Islet of Langerhans (tissue), 1 donor: ENCODE measurements at regions not wholly inside any gene's neighbourhood (a gene's known extent, or its start where the extent isn't known, plus 50 kb on each side); places are given as distances from the start of the nearest gene placed in this dataset.

ENCODE experiments used
- FAIRE-seq: peaks from one replicate; lab custom pipeline; 2011; peaks lifted over from hg19 to GRCh38; lab: Jason Lieb, UNC

DNA sequence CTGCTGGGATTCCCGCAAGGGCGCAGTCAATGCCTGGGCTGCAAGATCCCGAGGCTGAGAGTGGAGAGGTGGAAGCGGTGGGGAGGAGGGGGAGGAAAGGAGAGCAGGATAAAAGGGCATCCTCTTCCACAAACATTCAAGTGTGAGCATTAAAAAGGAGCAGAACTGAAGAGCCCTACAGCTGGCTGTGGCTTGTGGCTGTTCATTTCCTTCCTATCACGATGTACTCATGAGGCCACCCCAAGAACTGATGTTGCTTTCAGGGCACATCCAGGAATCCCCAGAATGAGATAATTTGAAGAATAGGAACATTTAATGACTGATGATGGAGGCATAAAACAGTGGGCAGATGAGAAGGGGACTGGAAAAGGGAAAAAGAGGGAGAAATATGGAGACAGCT is 230.8 kb upstream of the SMIM21 start:
- FAIRE-seq = no peak

DNA sequence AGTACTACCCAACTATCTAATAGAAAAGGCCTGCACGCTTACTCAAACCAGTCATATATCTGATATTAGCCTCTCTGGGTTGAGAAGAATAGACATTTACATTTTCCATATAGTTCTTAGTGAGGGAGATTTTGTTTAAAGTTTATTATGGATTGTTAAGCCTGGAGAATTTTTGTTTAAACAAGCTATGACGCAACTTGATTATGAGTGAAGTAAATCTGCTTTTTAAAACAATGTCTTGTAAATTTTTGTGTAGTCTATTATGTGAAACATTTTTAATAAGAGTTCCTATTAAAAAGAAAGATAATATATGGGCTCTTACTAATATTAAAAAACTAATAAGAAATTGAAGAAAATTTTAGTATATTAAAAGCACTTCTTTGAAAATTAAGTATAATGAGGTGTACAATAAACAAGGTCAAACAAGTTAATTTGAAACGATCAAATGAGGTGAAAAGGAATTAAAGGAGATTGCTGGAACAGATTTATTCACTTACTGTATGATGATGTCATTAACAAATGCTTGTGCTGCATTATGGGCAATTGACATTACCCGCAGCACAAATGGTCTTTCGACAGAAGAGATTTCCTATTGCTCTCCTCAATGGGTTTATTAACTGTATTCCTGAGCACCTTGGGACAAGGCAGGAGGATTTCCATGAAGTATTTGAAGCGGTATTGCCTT is 229.2 kb upstream of the SMIM21 start:
- FAIRE-seq = no peak

DNA sequence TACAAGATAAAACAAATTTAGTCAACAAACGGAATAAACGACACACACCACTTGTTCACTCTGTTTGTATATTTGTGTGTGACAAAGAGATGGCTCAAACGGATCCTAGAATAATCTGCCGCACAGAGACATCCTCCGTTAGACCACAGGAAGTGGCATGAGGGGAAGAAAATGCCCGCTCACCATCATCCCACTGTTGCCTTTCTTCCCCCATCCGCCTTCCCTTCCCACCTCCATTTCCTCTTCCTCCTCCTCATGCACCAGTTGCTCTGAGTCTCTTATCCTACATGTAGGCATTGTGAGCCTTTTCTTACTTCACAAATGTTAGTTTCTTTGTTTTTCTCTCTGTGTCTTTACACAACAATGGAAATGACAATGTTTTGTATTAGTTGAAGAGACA is 228.5 kb upstream of the SMIM21 start:
- no peak for FAIRE-seq

DNA sequence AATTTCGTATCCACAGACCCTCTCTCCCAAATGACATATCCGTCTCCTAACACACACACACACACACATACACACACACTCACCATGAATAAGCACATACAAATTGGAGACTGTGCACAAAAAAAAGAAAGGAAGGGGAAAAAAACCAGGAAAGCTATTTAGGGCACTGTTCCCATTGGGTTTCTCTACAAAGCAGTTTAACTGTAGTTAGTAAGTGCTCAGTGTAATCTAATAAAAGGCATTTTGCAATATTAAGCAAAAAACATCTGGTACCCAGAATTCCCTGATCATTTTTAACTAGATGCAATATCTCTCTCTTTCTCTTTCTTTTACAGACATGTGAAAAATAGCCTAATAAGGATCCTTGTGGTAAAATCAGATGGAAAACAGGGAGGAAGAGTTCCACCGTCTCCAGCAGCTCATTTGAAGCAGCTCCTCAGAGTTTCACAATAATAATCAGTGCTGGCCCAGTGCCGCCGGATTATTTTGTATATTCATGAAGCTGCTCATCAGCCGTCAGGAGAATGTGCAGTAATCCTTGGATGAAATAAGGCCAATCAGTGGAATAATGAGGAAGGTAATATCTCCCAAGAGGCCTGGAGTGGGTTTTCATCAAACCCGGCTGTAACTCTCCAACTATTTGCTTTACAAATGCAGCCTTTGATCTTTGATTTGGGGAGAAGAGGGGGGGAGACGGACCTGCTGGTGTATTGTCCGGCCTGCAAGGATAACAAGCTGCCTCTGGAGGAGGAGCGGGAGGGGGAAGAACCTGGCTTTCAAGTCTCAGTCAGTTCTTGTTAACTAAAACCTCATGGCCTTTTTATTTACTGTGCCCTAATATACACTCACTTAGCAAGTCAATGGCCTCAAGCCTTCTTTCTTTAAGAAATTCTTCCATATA is 227.6 kb upstream of the SMIM21 start:
- FAIRE-seq = no peak

DNA sequence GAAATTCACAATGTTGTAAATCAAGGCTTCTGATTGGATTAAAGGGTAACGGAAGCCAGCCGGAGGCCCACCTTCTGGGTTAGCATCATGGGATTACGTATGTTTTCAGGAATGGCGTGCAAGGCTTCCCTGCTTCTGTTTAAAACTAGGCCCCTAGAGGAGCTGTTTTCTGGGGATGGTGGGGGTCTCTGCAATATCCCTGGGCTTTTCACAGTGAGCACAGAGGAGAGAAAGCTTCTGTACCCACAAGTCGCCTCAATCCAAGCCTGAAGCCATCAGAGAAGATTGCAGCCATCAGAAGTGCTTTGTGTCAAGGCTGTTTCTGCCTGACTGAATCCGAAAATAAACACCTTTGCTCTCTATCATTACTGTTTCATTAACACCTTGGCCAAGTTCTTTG is 226.9 kb upstream of the SMIM21 start:
- no peak for FAIRE-seq

DNA sequence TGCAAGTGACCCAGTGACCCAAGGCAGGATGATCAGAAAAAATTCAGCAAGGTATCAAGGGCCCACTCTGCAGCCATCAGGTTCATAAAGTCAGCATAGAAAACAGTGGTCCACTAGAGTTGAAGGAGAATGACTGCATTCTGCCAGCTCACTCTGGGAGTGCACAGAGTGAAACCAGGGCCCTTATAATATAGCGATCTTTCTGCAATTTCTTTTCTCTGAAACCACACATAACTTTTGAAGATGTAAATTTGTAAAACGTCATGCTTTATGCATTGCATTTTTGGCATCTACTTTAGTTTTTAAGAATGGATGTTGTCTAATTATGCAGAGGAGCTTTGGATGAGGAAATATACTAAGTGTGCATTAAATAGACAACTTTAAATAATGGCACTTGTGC is 225.0 kb upstream of the SMIM21 start:
- no peak for FAIRE-seq

DNA sequence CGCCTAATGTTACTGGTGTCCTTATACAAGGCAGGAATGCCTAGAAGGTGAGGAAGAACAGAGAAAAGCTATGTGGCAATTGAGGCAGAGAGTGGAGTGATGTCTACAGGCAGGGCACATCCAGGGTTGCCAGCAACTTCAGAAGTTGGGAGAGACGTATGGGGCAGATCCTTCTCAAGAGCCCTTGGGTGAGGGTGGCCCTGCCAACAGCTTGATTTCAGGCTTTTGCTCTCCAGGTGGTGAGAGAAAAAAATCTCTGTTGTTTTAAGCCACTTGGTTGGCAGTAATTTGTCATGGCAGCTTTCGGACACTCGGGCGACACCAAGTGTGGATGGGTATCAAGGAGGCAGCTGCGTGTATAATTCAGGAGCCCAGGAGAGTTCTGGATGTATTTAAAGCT is 217.4 kb upstream of the SMIM21 start:
- FAIRE-seq = no peak

DNA sequence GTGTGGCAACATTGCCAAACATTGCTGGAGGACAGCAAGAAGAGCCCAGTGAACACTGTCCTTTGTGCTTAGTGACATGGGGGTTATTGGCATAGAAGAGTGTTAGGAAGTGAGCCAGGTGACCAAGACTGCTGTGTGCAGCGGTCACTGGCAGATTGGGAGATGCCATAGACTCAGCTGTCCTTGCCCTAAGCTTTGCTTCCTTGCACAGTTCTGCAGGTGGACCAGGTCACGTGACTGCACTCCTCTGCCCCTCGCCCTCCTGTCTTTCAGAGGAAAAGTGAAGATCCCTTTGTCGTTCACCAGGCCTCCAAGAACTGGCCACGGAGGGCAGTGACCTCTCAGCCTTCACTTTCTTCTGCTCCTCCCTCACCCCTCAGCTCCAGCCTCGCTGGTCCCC is 215.6 kb upstream of the SMIM21 start:
- FAIRE-seq = no peak

DNA sequence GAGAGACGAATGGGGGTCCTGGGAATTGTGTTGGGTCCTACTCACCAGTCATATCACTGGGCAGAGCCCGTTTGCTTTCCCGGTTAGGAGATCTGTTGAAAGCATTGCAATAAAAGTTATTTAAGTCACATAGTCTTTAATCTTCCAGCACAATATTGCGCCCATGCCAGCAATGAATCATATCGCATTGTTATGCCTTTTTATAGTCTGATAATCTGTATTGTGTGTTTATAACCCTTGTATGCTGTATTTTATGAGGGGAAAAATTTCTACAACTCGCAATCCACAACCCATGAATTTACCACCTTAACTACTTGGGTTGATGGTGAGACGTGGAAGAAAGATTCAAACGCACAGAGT is 211.9 kb upstream of the SMIM21 start:
- FAIRE-seq = no peak

DNA sequence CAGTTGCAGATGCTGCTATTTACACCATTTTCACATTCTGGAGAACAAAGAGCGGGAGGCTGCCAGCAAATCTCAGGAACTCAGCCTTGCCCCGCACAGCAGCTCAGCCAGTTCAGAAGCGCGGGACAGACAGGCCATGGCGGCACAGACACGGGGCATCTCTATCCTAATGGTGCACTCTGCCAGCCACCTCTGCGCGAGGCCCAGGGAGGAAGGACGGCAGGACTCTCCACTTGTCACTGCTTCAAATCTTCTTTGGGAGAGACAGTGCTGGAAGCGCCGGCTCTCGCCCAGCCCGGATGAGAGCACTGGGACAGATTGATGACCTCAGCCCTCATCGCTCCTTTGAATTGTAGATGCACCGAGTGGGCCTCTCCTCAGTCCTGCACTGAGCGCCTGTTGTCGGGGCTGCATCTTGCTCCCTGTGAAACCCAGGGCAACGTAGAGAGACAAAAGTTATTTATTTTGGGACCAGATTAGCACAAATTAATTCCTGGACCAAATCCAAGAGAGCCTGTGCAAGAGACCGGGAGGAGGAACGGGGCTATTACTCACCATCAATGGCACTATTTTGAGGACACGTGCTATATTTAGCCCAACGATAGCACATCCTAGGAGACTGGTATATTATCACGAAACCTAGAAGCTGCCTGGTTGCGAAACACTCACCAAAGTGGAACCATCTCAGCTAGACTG is 211.4 kb upstream of the SMIM21 start:
- FAIRE-seq = no peak

DNA sequence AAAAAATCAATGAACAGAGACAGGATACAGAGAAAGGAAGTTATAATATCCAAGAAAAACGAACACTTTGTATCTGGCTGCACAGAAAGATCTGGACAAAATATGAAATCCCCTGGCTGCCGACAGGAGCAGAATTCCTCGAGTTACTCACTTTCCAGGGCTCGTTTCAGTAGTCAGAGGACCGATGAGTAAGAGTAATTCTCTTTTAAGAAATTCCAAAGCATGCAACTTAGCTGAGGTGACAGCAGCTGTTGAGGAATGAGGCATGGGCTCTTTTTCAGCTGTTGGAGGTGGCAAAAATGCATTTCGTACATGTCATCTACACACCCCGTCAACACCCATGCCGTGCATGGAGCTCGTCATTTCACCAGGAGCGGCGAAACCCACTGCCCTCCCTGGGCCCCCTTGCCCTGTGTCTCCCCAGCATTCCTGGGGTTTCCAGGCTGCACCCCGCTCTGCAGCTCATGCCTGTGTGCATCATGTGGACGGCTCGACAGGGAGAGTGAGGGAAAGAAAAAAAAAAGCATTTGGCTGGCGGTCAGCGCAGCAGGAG is 210.8 kb upstream of the SMIM21 start:
- FAIRE-seq = no peak

DNA sequence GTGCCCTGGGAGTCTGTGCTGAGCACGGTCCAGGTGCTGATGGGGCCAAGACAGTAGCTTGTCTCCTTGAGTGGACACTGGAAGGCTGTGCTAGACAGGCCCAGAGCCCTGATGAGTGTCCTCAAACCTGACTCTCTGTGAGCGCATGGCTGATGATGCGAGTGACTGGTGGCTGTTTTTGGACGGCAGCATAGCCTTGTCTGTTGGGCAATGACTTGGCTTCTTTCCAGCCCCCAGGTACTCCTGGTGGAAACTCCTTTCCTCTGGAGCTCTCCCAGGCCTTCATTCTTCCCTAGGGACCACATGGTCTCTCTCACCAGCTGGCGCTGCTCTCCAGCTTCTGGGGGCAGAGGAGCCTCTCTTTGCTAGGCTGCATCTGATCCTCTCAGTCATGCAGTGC is 207.6 kb upstream of the SMIM21 start:
- no peak for FAIRE-seq

DNA sequence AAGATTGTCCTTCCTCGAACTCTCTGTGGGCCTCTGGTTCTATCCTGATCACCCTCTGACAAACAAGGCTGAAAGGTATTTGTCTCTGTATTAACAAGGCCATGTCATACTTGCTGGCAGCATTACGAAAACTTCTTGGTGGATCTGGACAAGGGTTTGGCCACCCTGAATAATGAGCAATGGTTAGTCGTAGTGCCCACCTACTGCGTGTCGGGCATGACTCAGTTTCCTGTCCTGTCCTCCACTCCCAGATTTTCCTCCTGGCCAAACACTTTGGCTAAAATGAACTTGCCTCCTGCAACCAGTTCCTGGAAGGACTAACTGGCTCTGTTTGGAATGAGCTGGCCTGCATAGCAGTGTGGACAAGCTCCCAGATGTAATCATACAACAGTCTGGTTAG is 198.5 kb upstream of the SMIM21 start:
- no peak for FAIRE-seq

DNA sequence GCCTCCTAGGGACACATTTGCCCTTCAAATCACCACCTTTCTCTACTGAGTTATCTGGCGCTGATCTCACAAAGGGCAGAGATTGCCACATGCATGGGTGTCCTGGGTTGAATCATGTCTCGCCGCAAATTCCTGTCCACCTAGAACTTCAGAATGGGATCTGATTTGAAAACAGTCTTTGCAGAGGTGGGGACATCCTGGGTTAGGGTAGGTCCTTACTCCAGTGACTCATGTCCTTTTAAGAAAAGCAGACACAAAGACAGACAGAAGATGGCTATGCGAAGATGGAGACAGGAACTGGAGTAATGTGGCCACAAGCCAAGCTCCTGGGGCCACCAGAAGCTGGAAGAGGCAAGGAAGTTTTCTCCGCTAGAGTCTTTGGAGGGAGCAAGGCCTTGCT is 197.4 kb upstream of the SMIM21 start:
- no peak for FAIRE-seq

DNA sequence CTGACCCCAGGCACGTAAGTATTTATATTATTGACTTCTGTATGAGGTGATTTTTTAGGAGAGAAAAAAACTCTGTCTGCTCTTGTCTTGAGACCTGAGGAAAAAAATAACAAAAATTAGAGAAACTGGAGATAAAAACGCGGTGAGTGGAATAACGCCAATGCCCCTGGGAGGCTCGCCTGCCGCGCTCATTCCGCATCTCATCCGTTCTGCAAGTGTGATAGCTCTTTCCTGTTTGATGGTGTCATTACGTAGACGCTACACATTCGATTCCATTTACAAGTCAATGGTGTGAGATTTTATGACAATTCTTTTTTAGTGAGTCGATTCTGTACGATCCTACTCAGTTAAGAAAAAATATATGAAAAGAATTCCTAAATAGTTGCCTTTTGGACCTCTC is 194.3 kb upstream of the SMIM21 start:
- no peak for FAIRE-seq

DNA sequence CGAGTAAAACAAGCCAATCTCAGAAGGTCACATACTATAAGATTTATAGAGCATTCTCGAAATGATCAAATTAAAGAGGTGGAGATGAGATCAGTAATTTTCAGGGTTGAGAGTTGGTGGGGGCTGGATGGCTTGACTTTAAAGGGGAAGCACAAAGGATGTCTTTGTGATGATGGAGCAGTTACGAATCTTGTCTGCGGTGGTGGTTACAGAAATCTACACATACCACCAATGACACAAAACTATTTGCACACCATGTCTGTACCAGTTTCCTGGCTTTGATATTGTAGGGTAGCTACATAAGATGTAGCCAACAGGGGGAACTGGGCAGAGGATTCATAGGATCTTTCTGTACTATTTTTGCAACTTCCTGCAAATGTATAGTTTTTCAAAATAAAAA is 190.6 kb upstream of the SMIM21 start:
- no peak for FAIRE-seq

DNA sequence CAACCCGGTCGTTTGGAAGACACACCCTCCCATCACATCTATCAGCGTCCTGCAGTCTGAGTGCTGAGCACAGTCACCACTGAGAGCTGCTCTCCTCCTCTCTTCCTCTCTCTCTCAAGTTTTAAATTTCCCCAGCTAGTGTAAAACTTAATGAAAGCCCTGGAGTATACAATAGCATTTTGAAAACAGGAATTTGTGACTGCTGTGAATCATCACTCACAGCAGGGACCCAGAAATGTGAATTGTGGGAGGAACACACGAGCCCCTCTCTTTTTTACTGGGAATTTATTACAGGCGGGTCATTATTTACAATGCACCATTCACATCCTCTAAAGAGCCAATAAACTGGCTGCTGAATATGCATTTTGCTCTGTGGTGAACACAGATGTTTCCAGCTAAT is 185.0 kb upstream of the SMIM21 start:
- FAIRE-seq = no peak

DNA sequence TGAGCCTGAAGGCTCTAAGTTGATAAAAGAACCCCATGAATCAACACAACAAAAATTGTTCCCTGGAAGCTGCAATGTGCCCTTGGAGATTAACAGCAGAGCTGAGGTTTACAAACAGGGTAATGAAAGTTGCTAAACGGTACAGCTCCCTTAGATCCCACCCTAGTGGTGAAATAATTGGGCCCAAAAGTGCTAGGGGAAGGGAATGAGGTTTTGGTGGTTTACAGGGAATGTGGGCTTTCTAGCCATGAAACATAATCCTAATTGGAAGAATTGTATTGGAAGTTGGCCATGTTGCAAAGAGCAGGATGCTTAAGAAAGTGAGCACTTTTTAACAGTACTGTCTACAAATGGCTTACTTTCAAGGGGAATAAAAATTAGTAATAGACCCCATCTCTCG is 180.2 kb upstream of the SMIM21 start:
- no peak for FAIRE-seq

DNA sequence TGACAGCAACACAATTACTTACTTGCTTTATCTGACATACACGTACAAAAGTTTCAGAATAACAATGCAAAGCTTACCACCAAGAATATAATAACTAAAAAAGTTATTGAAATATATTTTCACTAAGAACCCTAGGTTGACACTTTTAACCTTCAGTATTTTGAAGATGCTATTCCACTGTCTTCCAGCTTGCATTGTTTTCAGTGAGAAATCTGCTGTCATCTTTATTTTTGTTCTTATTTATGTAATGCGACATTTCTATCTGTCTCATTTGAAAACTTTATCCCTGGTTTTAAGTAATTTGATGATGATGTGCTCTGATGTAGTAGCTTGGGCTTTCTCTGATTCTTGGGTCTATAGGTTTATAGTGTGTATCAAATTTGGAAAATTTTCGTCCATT is 165.0 kb upstream of the SMIM21 start:
- FAIRE-seq = no peak

DNA sequence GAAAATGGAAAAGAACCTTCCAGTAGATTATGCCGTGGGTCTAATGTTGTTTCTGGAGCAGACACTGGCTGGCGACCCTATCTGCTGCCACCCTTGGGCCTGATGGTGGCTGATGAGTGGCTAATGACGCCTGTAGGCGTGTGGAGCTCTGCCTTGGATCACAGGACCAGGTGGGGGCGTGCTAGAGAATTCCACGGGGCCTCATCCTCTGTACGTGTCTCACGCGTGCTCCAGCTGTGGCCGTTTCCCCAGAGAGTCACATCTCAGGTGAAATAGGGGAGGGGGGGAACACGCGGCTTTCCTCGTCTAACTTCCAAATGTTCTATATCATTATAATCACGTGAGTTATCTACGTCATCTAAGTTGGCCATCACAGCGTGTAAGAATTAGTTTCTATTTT is 160.9 kb upstream of the SMIM21 start:
- no peak for FAIRE-seq

DNA sequence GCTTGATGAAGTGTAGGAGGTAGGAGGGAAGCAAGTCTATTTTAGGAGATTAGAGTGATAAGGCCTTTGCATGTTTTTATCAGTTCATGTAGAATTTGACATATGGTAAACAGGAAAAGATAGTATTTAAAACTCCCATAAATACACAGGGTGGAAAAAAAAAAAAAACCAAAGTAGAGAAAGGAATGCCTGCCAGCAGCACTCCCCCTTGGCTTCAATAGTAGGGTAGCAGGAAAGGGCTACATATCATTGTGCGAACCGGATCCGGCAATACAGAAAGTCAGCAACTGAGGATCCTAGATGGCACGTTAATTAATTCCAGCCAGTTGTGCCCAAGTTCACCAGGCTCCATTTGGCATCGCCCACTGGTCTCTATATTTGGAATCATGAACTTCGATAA is 159.6 kb upstream of the SMIM21 start:
- no peak for FAIRE-seq

DNA sequence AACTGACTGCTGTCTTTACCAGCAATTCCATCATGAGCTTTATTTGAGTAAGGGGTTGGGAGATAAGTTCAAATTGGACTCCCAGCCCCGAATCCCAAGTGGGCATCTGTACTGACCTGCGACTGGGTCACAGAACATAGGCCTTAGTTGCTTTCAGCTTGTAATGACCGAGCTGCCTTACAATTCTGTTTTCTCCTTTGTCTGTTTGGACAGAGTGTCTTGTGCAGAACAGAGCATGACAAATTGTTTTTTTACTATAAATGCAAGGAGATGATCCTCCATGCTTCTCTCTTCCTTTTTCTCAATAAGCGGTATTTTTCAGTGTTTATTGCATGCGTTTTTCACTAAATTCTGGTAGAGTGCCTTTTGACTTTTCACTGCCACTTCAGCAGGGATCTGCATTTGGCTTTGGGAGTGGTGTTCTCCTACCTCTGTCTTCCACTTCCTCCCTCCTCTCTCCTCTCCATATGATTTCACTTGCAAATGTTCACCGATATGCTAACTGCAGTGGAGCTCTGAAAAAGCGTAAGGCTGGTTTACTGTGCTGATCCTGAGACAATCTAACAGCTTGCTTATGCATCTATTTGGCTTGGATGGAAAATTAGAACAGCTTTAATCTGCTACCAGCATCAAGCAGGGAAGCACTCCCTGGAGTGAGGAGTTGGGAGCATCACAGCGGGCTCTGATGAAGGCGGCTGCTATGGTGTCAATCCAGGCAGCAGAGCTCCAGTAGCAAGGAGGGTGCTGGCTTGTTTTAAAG is 158.8 kb upstream of the SMIM21 start:
- no peak for FAIRE-seq
